ENCODE measurements at regions not wholly inside any gene's neighbourhood (a gene's known extent, or its start where the extent isn't known, plus 50 kb on each side); places are given as distances from the start of the nearest gene placed in this dataset.

DNA sequence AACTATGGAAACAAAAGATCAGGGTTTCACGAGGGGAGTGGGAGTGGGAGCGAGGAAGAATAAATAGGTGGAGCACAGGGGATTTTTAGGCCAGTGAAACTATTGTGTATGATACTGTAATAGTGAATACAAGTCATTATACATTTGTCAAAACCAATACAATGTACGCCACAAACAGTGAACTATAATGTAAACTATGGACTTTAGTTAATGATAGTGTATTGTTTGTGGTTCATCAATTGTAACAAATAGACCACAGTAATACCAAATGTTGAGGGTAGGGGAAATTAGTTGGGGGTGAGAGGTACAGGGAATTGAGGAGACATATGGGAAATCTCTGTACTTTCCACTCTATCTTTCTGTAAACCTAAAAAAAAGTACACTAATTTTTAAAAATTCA, 218.4 kb downstream of the FRK start:
- Histone ChIP-seq H3K4me3 (ENCODE audit: low read length) (no peak overlapping the region), H3K36me3 (ENCODE audit: control insufficient read depth, low read length) (no peaks in the 10 kb centered on the region), H3K9me3 (ENCODE audit: control insufficient read depth, insufficient read depth, low read length) (no peaks in the 10 kb centered on the region), H4K20me1 (ENCODE audit: control insufficient read depth, insufficient read depth, low read depth, low read length) (no peaks in the 10 kb centered on the region), H3K79me2 (ENCODE audit: control insufficient read depth, low read length) (no peaks in the 10 kb centered on the region), H3K4me2 (ENCODE audit: low read length) (no peak overlapping the region), H3K4me1 (ENCODE audit: control insufficient read depth, low read length) (no peaks in the 10 kb centered on the region), H3K27ac (ENCODE audit: low read depth, low read length) (no peak overlapping the region), H3K9me2 (replicated peaks; ENCODE audit: control insufficient read depth, low read length) (no peaks in the 10 kb centered on the region), H3F3A (ENCODE audit: control insufficient read depth, insufficient read depth) (no peaks in the 10 kb centered on the region), H3K27me3 (ENCODE audit: control insufficient read depth, low read length) (no peaks in the 10 kb centered on the region)
- TF ChIP-seq EZH2phosphoT487 (IDR thresholded peaks at IDR 0.05; ENCODE audit: borderline replicate concordance, low read length) = no peak
- TF ChIP-seq CTCF (IDR thresholded peaks at IDR 0.05; ENCODE audit: low read depth, low read length, poor library complexity, severe bottlenecking) = no peak

GRCh38 chr6:115839583-115840181, 221.0 kb downstream of the FRK start:
- H3K9me3 ChIP-seq (ENCODE audit: control insufficient read depth, insufficient read depth, low read length) = no peaks in the 10 kb centered on the region
- H3F3A ChIP-seq (ENCODE audit: control insufficient read depth, insufficient read depth) = no peaks in the 10 kb centered on the region
- no peak overlapping the region for H3K27ac ChIP-seq (ENCODE audit: low read depth, low read length)
- no peaks in the 10 kb centered on the region for H3K79me2 ChIP-seq (ENCODE audit: control insufficient read depth, low read length)
- no peak overlapping the region for H3K4me3 ChIP-seq (ENCODE audit: low read length)
- no peak overlapping the region for H3K4me2 ChIP-seq (ENCODE audit: low read length)
- no peaks in the 10 kb centered on the region for H3K4me1 ChIP-seq (ENCODE audit: control insufficient read depth, low read length)
- H3K27me3 ChIP-seq (ENCODE audit: control insufficient read depth, low read length) = no peaks in the 10 kb centered on the region
- H4K20me1 ChIP-seq (ENCODE audit: control insufficient read depth, insufficient read depth, low read depth, low read length) = no peaks in the 10 kb centered on the region
- H3K36me3 ChIP-seq (ENCODE audit: control insufficient read depth, low read length) = no peaks in the 10 kb centered on the region
- TF ChIP-seq CTCF (IDR thresholded peaks at IDR 0.05; ENCODE audit: low read depth, low read length, poor library complexity, severe bottlenecking) (no peak), EZH2phosphoT487 (IDR thresholded peaks at IDR 0.05; ENCODE audit: borderline replicate concordance, low read length) (no peak)
- no peaks in the 10 kb centered on the region for H3K9me2 ChIP-seq (replicated peaks; ENCODE audit: control insufficient read depth, low read length)

DNA sequence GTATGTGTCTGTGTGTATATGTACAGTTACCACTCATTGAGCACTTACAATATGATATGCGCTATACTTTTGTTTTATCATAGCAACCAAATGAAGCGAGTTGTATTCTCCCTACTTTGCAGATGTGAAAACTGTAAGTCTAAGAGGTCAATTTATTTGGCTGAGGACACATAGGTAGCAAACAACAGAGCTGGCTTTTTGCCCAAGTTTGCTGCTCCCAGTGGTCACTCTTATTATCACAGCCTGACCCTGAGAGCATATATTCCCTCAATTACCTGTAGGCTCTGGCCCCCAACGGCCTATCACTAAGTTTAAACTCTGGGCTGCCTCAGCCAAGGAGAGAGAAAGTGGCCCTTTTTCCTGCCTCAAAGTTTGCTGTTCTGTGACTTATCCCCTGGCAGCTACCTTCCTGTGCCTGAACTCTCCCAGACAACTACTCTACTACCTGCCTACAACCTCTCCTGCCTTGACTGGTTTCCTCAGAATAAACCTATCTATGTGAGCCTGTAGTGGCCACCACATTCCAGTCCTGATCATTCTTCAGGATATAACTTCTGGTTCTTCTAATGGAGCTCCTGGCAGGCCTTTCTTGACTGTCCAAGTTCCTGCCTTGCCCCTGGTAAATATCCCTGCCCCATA, 221.8 kb downstream of the FRK start:
- Histone ChIP-seq H3K4me3 (ENCODE audit: low read length) (no peak overlapping the region), H3F3A (ENCODE audit: control insufficient read depth, insufficient read depth) (no peaks in the 10 kb centered on the region), H3K4me2 (ENCODE audit: low read length) (no peak overlapping the region), H3K79me2 (ENCODE audit: control insufficient read depth, low read length) (no peaks in the 10 kb centered on the region), H4K20me1 (ENCODE audit: control insufficient read depth, insufficient read depth, low read depth, low read length) (no peaks in the 10 kb centered on the region), H3K9me3 (ENCODE audit: control insufficient read depth, insufficient read depth, low read length) (no peaks in the 10 kb centered on the region), H3K4me1 (ENCODE audit: control insufficient read depth, low read length) (no peaks in the 10 kb centered on the region), H3K36me3 (ENCODE audit: control insufficient read depth, low read length) (no peaks in the 10 kb centered on the region), H3K9me2 (replicated peaks; ENCODE audit: control insufficient read depth, low read length) (no peaks in the 10 kb centered on the region), H3K27me3 (ENCODE audit: control insufficient read depth, low read length) (no peaks in the 10 kb centered on the region), H3K27ac (ENCODE audit: low read depth, low read length) (no peak overlapping the region)
- TF ChIP-seq EZH2phosphoT487 (IDR thresholded peaks at IDR 0.05; ENCODE audit: borderline replicate concordance, low read length) (no peak), CTCF (IDR thresholded peaks at IDR 0.05; ENCODE audit: low read depth, low read length, poor library complexity, severe bottlenecking) (peak; percentile 59)
